ENCODE measurements at regions not wholly inside any gene's neighbourhood (a gene's known extent, or its start where the extent isn't known, plus 50 kb on each side); places are given as distances from the start of the nearest gene placed in this dataset.

DNA sequence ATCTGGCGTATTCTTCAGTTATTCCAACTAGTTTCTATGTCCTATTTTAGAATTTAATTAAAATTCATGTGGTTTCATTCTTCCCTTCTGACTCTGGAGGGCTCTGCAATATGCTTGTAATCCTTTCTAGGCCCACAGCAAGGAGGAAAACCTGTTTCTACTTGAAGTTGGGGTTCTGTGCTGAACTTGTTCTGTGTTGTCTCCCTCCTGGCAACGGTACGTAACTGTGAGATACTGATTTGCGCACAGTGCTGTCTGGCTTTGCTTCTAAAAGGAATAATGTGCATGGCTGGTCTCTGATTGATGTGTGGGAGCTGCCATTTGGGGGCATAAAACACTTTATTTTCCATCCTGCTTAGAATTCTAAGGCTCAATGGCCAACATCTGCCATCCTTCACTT is 81.7 kb downstream of the NABP1 start:
- H3K9me3 Mint-ChIP-seq, result no peaks in the 10 kb centered on the region
- H3K27me3 Mint-ChIP-seq (ENCODE audit: low read depth), result peaks cover 14% of the 10 kb centered on the region
- H3K36me3 Mint-ChIP-seq (ENCODE audit: low read depth), result no peaks in the 10 kb centered on the region
- peaks cover 2% of the 10 kb centered on the region for H3K4me1 Mint-ChIP-seq (ENCODE audit: low read depth)
- H3K27ac Mint-ChIP-seq, result no peak overlapping the region
- DNase-seq (ENCODE audit: low spot score), result no peak
- no peak overlapping the region for H3K4me3 Mint-ChIP-seq

DNA sequence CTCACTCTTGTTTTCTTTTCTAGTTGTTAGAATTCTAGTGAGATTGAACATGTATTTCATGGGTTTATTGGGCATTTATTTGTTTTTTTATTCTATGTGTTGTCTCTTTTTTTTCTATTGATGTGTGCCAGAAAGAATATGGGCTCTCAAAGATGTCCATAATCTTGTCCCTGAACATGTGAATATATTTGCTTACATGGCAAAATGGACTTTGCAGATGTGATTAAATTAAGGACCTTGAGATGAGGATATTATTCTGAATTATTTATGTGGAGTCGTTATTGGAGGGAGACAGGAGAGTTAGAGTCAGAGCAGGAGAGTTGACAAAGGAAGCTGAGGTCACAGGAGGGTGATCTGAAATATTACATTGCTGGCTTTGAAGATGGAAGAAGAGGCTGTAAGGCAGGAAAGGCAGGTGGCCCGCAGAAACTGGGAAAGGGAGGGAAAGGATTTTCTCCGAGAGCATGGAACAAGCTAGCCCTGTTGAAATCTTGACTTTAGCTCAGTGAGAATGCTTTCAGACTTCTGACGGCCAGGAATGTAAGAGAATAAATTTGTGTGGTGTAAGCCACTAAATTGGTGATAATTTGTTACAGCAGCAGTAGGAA is 82.8 kb downstream of the NABP1 start:
- H3K9me3 Mint-ChIP-seq, result no peaks in the 10 kb centered on the region
- peaks cover 2% of the 10 kb centered on the region for H3K4me1 Mint-ChIP-seq (ENCODE audit: low read depth)
- H3K36me3 Mint-ChIP-seq (ENCODE audit: low read depth), result no peaks in the 10 kb centered on the region
- DNase-seq (ENCODE audit: low spot score), result no peak
- H3K4me3 Mint-ChIP-seq, result no peak overlapping the region
- H3K27ac Mint-ChIP-seq, result no peak overlapping the region
- peaks cover 14% of the 10 kb centered on the region for H3K27me3 Mint-ChIP-seq (ENCODE audit: low read depth)

DNA sequence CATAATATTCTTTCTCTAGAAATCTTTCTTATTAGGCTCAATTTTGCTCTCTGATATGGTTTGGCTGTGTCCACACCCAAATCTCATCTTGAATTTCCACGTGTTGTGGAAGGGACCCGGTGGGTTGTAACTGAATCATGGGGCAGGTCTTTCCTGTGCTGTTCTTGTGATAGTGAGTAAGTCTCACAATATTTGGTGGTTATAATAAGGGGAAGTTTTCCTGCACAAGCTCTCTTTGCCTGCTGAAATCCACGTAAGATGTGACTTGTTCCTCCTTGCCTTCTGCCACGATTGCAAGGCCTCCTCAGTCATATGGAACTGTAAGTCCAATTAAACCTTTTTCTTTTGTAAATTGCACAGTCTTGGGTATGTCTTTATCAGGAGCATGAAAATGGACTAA is 73.8 kb downstream of the CAVIN2 start:
- no peak overlapping the region for H3K4me3 Mint-ChIP-seq
- no peak overlapping the region for H3K27ac Mint-ChIP-seq
- no peaks in the 10 kb centered on the region for H3K36me3 Mint-ChIP-seq (ENCODE audit: low read depth)
- peaks cover 2% of the 10 kb centered on the region for H3K27me3 Mint-ChIP-seq (ENCODE audit: low read depth)
- H3K9me3 Mint-ChIP-seq, result no peaks in the 10 kb centered on the region
- H3K4me1 Mint-ChIP-seq (ENCODE audit: low read depth), result no peaks in the 10 kb centered on the region
- no peak for DNase-seq (ENCODE audit: low spot score)

DNA sequence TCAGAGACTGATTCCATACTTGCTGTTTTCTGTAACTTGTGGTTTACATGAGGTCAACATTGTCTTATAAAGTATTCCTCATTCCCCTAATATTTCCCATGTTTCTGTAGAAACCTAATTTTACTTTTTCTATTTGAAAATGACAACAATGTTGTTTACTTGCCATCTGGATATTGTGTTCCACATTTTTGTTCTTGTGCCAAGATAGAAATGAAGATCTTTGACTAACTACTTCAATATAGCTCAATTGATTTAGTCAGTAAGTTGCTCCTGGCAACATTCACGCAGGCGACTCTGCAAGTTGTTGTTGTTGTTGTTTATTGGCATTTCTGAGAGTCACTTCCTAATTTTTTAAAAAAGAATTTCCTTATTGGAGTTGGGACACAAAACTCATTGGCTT is 69.5 kb downstream of the CAVIN2 start:
- Mint-ChIP-seq H3K9me3 (no peaks in the 10 kb centered on the region), H3K4me3 (no peak overlapping the region), H3K36me3 (ENCODE audit: low read depth) (no peaks in the 10 kb centered on the region), H3K27ac (no peak overlapping the region), H3K27me3 (ENCODE audit: low read depth) (peaks cover 3% of the 10 kb centered on the region), H3K4me1 (ENCODE audit: low read depth) (no peaks in the 10 kb centered on the region)
- no peak for DNase-seq (ENCODE audit: low spot score)

DNA sequence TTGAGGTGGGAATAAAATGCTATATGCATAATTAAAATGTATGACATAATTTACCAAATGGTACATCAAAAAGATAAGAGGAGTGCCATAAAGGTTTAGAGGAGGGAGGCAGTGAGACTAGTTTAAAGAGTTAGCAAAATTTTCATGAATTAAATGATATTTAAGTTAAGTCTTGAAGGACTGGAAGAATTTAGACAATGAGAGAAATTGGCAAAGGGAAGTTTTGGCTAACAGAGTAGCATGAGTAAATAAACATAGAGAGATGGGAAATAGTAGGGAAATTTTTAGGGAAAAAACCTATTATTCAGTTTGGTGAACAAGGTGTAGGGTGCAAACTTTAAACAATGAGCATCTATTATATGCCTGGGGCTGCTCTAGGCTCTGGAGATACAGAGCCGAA is 68.8 kb downstream of the CAVIN2 start:
- Mint-ChIP-seq H3K36me3 (ENCODE audit: low read depth) (no peaks in the 10 kb centered on the region), H3K27ac (no peak overlapping the region), H3K4me3 (no peak overlapping the region), H3K9me3 (no peaks in the 10 kb centered on the region), H3K27me3 (ENCODE audit: low read depth) (peaks cover 5% of the 10 kb centered on the region), H3K4me1 (ENCODE audit: low read depth) (no peaks in the 10 kb centered on the region)
- DNase-seq (ENCODE audit: low spot score), result no peak

DNA sequence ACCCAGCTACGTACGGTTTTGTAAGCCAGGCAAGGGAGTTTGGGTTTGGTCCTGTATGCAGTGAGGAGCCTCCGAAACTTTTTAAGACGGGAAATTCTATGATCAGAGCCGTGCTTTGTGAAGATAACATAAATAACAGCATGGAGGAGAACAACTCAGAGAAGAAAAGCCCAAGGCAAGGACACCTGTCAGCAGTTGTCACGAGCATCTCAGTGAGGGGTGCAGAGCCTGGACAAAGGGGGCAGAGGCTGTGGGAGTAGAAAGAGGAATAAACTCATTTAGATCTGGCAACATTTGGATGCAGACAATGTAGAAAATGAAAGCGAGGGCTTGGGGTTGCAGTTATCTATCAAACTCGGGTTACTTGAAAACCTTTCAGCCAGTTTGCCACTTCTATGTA is 64.5 kb downstream of the CAVIN2 start:
- Mint-ChIP-seq H3K9me3 (no peaks in the 10 kb centered on the region), H3K4me1 (ENCODE audit: low read depth) (peaks cover 10% of the 10 kb centered on the region), H3K36me3 (ENCODE audit: low read depth) (no peaks in the 10 kb centered on the region), H3K27me3 (ENCODE audit: low read depth) (peaks cover 18% of the 10 kb centered on the region), H3K4me3 (no peak overlapping the region), H3K27ac (no peak overlapping the region)
- DNase-seq (ENCODE audit: low spot score), result no peak

DNA sequence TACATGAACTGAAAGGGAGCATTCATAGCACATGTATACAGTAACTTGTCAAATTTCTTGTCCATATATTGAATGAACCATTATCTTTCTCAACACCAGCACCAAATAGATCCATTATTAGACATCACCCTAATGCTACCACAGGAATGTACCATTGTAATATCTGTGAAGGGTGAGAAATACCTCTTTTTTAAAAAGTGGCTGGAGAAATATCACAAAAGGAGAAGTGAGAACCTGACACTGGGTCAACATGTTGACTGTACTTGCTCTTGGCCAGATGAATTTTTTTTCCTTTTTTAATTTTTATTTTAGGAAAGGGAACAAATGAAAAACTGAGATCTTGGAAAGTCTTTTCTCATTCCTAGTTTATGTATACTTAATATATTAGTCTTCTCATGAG is 63.5 kb downstream of the CAVIN2 start:
- H3K27ac Mint-ChIP-seq, result no peak overlapping the region
- H3K36me3 Mint-ChIP-seq (ENCODE audit: low read depth), result no peaks in the 10 kb centered on the region
- no peaks in the 10 kb centered on the region for H3K9me3 Mint-ChIP-seq
- H3K4me1 Mint-ChIP-seq (ENCODE audit: low read depth), result peaks cover 10% of the 10 kb centered on the region
- H3K4me3 Mint-ChIP-seq, result no peak overlapping the region
- peaks cover 21% of the 10 kb centered on the region for H3K27me3 Mint-ChIP-seq (ENCODE audit: low read depth)
- no peak for DNase-seq (ENCODE audit: low spot score)
